ENCODE measurements at regions not wholly inside any gene's neighbourhood (a gene's known extent, or its start where the extent isn't known, plus 50 kb on each side); places are given as distances from the start of the nearest gene placed in this dataset.

DNA sequence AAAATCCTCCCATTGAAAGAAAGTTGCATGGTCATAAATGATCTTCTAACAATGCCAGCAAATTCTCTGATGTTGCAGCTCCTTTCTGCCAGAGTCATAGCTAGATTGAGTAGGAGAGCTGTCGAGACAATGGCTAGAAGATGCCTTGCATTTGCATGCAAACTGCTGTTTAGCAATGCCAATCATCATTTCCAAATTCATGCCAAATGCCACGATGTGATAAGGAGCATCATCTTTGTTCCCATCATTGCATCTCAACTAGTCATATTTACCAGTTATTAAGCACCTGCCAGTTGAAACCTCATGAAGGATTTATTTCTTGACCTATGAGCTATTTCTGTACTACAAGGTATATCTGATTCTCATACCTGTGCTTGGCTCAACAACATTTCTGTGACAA lies 246.4 kb upstream of the PIK3R1 start:
- no peak overlapping the region for H3K4me3 ChIP-seq (ENCODE audit: control insufficient read depth, low read depth, low read length)
- no peak for TF ChIP-seq CTCF (IDR thresholded peaks at IDR 0.05; ENCODE audit: control insufficient read depth, insufficient read depth, low read depth, low read length, missing control alignments)
- DNase-seq (ENCODE audit: low read depth) = no peak

- H3K4me3 ChIP-seq (ENCODE audit: control insufficient read depth, low read depth, low read length) = no peak overlapping the region
- no peak for DNase-seq (ENCODE audit: low read depth)
- no peak for TF ChIP-seq CTCF (IDR thresholded peaks at IDR 0.05; ENCODE audit: control insufficient read depth, insufficient read depth, low read depth, low read length, missing control alignments)
These were observed 248.8 kb upstream of the PIK3R1 start for GRCh38 chr5:67966712-67967111.

DNA sequence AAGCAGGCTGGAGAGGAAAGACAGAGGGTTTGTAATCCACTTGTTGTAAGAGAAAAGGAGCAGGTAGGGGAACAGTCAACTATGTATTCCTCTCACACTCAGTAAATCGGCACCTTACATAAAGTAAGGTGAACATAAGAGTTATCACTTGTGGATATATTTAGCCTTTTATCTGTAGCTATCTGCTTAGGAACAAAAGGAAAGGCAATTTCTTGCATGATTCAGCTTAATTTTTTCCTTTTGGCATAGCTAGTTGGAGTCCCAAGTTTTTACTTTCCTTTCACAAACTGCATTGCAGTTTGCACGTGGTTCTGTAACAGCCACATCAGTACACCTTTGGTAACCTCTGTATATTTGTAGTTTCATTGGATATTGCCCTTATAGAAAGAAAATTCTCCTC lies 250.9 kb upstream of the PIK3R1 start:
- no peak for DNase-seq (ENCODE audit: low read depth)
- no peak overlapping the region for H3K4me3 ChIP-seq (ENCODE audit: control insufficient read depth, low read depth, low read length)
- TF ChIP-seq CTCF (IDR thresholded peaks at IDR 0.05; ENCODE audit: control insufficient read depth, insufficient read depth, low read depth, low read length, missing control alignments) = no peak

- H3K4me3 ChIP-seq (ENCODE audit: control insufficient read depth, low read depth, low read length) = no peak overlapping the region
- no peak for TF ChIP-seq CTCF (IDR thresholded peaks at IDR 0.05; ENCODE audit: control insufficient read depth, insufficient read depth, low read depth, low read length, missing control alignments)
- DNase-seq (ENCODE audit: low read depth) = no peak
These were observed 251.6 kb upstream of the PIK3R1 start for GRCh38 chr5:67963789-67964519.

DNA sequence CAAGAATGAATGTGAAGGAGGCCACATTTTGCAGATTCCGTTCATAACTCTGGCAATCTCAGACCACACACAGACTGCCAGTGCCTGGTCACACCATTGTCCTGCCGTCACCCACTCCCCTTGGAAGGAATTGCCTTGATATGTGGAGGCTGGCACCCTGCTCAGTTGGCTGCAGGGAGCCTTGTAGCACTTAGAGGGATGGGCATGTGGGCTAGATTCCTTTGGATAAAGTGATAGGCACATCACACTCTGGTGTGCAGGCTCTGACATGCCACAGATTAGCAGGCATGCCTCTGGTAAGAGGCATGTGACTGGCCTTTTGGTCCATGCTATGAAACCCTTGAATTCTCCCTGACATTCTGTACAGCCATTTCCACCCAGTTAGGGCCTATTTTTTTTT lies 254.6 kb upstream of the PIK3R1 start:
- no peak for DNase-seq (ENCODE audit: low read depth)
- H3K4me3 ChIP-seq (ENCODE audit: control insufficient read depth, low read depth, low read length) = no peak overlapping the region
- TF ChIP-seq CTCF (IDR thresholded peaks at IDR 0.05; ENCODE audit: control insufficient read depth, insufficient read depth, low read depth, low read length, missing control alignments) = no peak

DNA sequence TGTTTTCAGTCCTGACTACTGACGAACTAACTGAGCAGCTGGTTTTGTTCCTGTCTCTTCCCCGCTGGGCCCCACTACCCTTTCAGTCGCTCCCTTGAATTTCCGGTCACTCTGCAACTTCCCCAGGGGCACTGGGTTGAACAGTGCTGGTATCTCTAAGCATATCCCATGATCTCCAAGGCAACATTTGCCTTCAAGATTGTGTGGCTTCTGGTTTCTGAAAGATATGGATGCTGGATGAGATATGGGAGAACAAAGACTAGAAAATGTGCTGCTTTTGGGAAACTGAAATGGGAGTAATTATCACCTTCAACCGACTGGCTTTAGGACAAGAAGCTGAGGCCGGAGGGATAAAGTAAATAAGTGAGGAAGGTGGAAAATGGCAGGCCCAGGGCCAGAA lies 258.2 kb upstream of the PIK3R1 start:
- DNase-seq (ENCODE audit: low read depth) = no peak
- H3K4me3 ChIP-seq (ENCODE audit: control insufficient read depth, low read depth, low read length) = no peak overlapping the region
- no peak for TF ChIP-seq CTCF (IDR thresholded peaks at IDR 0.05; ENCODE audit: control insufficient read depth, insufficient read depth, low read depth, low read length, missing control alignments)

Data from AG09309 (cell line).